ENCODE measurements at regions not wholly inside any gene's neighbourhood (a gene's known extent, or its start where the extent isn't known, plus 50 kb on each side); places are given as distances from the start of the nearest gene placed in this dataset.

DNA sequence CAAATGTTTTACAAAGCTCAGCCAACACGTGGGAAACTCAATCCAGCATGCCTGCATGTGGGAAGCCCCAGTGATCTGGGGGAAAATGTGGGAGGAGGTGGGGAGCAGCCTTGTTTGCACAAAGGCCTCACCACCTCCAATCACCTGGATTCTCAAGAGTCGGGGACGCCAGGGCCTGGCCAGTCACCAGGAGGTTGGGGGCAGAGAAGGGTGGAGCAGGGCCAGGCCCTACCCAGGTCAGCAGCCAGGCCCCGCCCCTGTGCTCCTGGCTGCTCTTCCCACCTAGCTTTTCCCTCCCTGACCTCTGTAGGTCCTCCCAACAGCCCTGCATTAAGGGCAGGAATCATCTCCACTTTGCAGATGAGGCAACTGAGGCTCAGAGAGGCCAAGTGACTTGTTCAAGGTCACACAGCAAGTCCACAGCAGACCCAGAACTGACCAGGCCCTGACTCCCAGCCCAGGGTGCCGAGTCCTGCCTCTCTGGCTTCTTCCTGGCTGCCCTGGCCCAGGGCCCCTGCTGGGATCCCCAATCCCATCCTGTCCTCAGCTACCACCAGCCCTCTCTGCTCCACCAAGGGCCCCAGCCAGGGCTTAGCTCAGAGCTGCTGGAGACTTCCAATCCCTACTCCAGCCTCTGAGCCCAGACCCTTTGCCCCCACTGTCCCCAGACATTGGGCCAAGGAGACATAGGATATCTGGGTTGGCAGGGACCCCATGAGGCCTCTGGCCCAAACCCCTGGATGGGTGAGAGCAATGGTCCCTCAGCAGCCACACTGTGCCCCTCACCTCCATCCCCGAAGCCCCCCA lies 508.6 kb downstream of the PTPRU start:
- DNase-seq, result no peak

- DNase-seq, result no peak
Measured at GRCh38 chr1:29743931-29744330, 507.6 kb downstream of the PTPRU start.

DNA sequence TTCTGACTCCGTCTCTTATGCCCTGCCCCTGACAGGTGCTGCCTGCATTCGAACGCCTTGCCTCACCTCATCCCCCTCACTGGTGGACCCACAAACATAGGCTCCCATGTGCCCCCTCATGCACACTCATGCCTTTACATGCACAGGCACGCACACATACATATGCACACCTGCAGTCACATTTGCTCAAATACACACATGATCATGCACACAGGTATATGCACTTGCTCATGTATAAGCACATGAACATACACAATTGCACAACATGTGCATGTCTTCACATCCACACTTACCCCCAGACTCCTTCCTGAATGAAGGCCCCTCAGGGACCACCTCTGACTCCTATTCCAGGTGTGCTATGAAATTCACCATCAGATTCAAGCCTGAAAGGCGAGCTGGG lies 506.9 kb downstream of the PTPRU start:
- no peak for DNase-seq

- no peak for DNase-seq
Measured at GRCh38 chr1:29739176-29739575, 502.9 kb downstream of the PTPRU start.

- DNase-seq, result no peak
Measured at GRCh38 chr1:29736582-29737188, 500.4 kb downstream of the PTPRU start.

- no peak for DNase-seq
Measured at GRCh38 chr1:29732453-29732852, 496.1 kb downstream of the PTPRU start.

DNA sequence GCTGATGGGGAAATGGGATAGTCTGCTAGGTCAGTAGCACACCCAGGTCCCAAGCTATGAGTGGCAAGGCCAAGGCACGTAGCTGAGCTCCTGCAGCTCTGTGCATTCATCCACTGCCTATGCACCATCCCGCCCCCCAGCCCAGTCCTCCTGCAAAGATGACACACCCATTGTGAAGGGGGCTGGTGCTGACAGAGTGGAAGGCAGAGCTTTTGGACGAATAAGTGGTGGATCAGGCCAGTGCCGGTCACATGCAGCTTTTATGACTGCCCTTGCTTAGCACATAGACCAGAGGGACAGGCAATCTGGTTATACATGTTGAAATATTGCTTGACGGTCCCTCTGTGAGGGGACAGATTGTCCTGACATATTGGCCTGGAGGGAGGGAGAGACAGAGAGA lies 494.3 kb downstream of the PTPRU start:
- DNase-seq, result no peak

GRCh38 chr1:29729281-29729680 lies 493.0 kb downstream of the PTPRU start:
- no peak for DNase-seq

DNA sequence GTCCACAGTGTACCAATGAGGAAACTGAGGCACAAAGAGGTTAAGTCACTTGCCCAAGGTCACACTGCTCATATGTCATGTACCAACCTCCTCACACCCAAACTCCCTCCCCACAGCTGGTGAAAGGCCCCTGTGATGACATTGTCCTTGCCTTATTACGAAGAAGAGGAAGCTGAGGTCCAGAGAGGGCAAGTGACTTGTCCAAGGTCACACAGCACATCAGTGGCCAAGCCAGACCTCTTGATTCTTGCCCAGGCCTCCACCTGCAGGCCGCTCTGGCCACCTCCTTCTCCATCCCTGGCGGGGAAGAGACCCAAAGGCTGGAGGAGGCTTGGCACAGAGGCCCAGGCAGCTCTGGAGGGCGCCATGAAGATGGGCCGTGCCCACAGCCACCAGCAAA lies 492.4 kb downstream of the PTPRU start:
- no peak for DNase-seq

GRCh38 chr1:29725262-29725661 lies 488.9 kb downstream of the PTPRU start:
- DNase-seq, result no peak

GRCh38 chr1:29722598-29722997 lies 486.3 kb downstream of the PTPRU start:
- no peak for DNase-seq

DNA sequence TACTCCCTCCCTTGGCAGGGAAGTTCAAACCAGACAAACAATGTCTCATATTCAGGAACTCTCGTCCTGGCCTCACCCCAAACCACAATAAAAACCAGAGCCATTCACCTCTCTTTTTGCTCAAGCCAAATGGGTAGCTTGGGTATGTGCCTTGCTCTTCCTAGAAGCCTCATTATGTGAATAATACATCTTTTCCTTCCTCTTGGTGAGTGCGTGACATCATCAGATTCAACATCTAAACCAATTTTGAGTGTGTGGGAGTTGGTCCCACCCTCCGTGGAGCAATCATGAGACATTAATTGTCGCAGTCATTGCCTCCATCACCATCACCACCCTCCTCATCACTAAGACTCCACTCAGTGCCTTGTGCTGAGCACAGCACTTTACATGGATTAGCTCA lies 482.9 kb downstream of the PTPRU start:
- DNase-seq, result no peak

GRCh38 chr1:29718791-29719190 lies 482.5 kb downstream of the PTPRU start:
- no peak for DNase-seq

GRCh38 chr1:29716306-29716705 lies 480.0 kb downstream of the PTPRU start:
- DNase-seq, result no peak

DNA sequence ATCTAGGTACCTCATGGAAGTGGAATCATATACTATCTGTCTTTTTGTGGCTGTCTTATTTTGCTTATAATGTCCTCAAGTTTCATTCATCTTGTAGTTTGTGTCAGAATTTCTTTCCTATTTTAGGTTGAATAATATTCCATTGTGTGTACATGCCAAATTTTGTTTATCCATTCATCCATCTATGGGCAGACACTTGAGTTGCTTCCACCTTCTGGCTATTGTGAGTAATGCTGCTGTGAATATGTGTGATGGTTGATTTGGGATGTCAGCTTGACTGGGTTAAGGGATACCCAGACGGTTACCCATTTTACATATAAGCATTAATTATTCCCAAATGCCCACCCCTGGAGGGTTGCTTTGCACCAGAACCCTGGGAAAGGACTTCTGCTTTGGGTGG lies 477.5 kb downstream of the PTPRU start:
- DNase-seq, result peak in 1 of 2 experiments; percentile 13

- no peak for DNase-seq
Measured at GRCh38 chr1:29712801-29713200, 476.5 kb downstream of the PTPRU start.

- no peak for DNase-seq
Measured at GRCh38 chr1:29712284-29712651, 475.9 kb downstream of the PTPRU start.

- DNase-seq, result no peak
Measured at GRCh38 chr1:29711582-29712283, 475.4 kb downstream of the PTPRU start.

DNA sequence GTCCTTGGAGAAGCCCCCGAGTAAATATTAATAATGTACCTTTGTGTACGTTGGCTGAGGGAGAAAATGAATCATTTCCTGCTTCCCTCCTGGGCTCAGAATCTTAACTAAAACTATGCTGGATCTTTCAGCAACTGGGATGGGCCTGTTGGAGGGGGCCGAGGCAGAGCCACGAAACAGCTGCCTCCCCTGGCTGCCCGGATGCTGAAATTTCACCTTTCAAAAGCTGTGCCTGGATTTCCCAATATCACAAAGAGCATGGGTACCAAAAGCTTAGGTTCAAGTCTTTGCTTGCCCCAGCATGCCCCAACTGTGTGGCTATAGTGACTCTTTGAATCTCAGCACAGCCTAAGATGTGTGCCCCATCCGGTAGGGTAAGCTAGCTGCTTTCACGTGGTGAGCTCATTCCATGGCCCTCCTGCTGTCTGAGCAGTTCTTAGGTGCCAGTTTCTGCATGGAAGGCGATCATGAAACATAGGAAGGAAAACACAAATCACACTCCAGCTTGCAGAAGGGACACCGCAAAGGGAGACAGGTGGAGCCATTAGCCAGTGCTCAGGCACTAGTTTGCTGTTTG lies 473.5 kb downstream of the PTPRU start:
- DNase-seq, result peak in 1 of 2 experiments; percentile 41

- DNase-seq, result peak; percentile 37 to 68
Measured at GRCh38 chr1:29708796-29709703, 472.7 kb downstream of the PTPRU start.

GRCh38 chr1:29708381-29708780 lies 472.1 kb downstream of the PTPRU start:
- peak in 1 of 2 experiments; percentile 9 for DNase-seq

GRCh38 chr1:29707796-29708195 lies 471.5 kb downstream of the PTPRU start:
- DNase-seq, result no peak

- peak; percentile 72 to 75 for DNase-seq
Measured at GRCh38 chr1:29706936-29707335, 470.6 kb downstream of the PTPRU start.
